WTC11 (cell line): ENCODE measurements at regions not wholly inside any gene's neighbourhood (a gene's known extent, or its start where the extent isn't known, plus 50 kb on each side); places are given as distances from the start of the nearest gene placed in this dataset.

Source experiments
- ATAC-seq: fragments of 200-7000 bp; cut with Tn5 transposase; 2 replicates; pipeline ENCODE4 v1.10.0; 2021; ENCODE audit warnings: mild to moderate bottlenecking, moderate library complexity
- CTCF ChIA-PET: fragments of 300-600 bp; sonication (Branson Sonifier 250); formaldehyde crosslinking; loops from one replicate; lab custom pipeline; 2021; ENCODE audit warnings: antibody characterized with exemption; lab: Charles Lee
- POLR2A ChIA-PET: fragments of 350-600 bp; sonication (Branson Sonifier 250); formaldehyde crosslinking; loops from one replicate; lab custom pipeline; 2021; ENCODE audit warnings: antibody characterized with exemption; lab: Charles Lee
- DNase-seq: peaks from one replicate; pipeline ENCODE4 v3.0.0; 2021; ENCODE audit warnings: low spot score
- H3K27ac Mint-ChIP-seq: 2 replicates; pipeline ENCODE4 v1.8.0; 2021; ENCODE audit warnings: mixed read lengths
- H3K27me3 Mint-ChIP-seq: 2 replicates; pipeline ENCODE4 v1.8.0; 2021; ENCODE audit warnings: low read depth, mild to moderate bottlenecking, moderate library complexity, mixed read lengths
- H3K36me3 Mint-ChIP-seq: 2 replicates; pipeline ENCODE4 v1.8.0; 2021; ENCODE audit warnings: mixed read lengths
- H3K4me1 Mint-ChIP-seq: 2 replicates; pipeline ENCODE4 v1.8.0; 2022; ENCODE audit warnings: mixed read lengths
- H3K4me3 Mint-ChIP-seq: 2 replicates; pipeline ENCODE4 v1.8.0; 2021; ENCODE audit warnings: mild to moderate bottlenecking, moderate library complexity, mixed read lengths
- H3K9me3 Mint-ChIP-seq: 2 replicates; pipeline ENCODE4 v1.8.0; 2021; ENCODE audit warnings: mixed read lengths
- AFF4 ChIP-seq: sonication (generic); formaldehyde crosslinking; IDR thresholded peaks from 2 replicates; pipeline ENCODE4 v1.8.1; 2023; ENCODE audit warnings: mild to moderate bottlenecking, missing genetic modification reagents, borderline replicate concordance
- CBFB ChIP-seq: sonication (generic); formaldehyde crosslinking; IDR thresholded peaks from 2 replicates; pipeline ENCODE4 v1.8.1; 2022; ENCODE audit warnings: mild to moderate bottlenecking, low read depth, missing genetic modification reagents
- CREB1 ChIP-seq: sonication (generic); formaldehyde crosslinking; IDR thresholded peaks from 2 replicates; pipeline ENCODE4 v1.8.0; 2023; ENCODE audit warnings: mild to moderate bottlenecking, missing genetic modification reagents
- E2F5 ChIP-seq: sonication (generic); formaldehyde crosslinking; IDR thresholded peaks from 2 replicates; pipeline ENCODE4 v1.8.1; 2022; ENCODE audit warnings: mild to moderate bottlenecking, moderate library complexity, missing genetic modification reagents
- ELF4 ChIP-seq: sonication (generic); formaldehyde crosslinking; IDR thresholded peaks from 2 replicates; pipeline ENCODE4 v1.8.1; 2022; ENCODE audit warnings: low read depth, mild to moderate bottlenecking, moderate library complexity, missing genetic modification reagents
- HMGA2 ChIP-seq: fragments of 250-450 bp; sonication (Bioruptor Pico); IDR thresholded peaks from 2 replicates; pipeline ENCODE4 v1.4.0; 2021; ENCODE audit warnings: mild to moderate bottlenecking, moderate library complexity
- HMGXB4 ChIP-seq: sonication (generic); formaldehyde crosslinking; IDR thresholded peaks from 2 replicates; pipeline ENCODE4 v1.8.1; 2023; ENCODE audit warnings: mild to moderate bottlenecking, moderate library complexity, missing genetic modification reagents
- MYBL2 ChIP-seq: sonication (generic); formaldehyde crosslinking; IDR thresholded peaks from 2 replicates; pipeline ENCODE4 v1.8.1; 2023; ENCODE audit warnings: mild to moderate bottlenecking, moderate library complexity, missing genetic modification reagents
- NR3C1 ChIP-seq: sonication (generic); formaldehyde crosslinking; conservative IDR thresholded peaks from 2 replicates; pipeline ENCODE4 v1.8.1; 2023; ENCODE audit warnings: low read depth, mild to moderate bottlenecking, missing genetic modification reagents
- RELA ChIP-seq: sonication (generic); formaldehyde crosslinking; IDR thresholded peaks from 2 replicates; pipeline ENCODE4 v1.8.1; 2022; ENCODE audit warnings: missing genetic modification reagents, mild to moderate bottlenecking, borderline replicate concordance
- SMAD4 ChIP-seq: sonication (generic); formaldehyde crosslinking; IDR thresholded peaks from 2 replicates; pipeline ENCODE4 v1.8.0; 2022; ENCODE audit warnings: mild to moderate bottlenecking, missing genetic modification reagents
- ZBTB21 ChIP-seq: sonication (generic); formaldehyde crosslinking; IDR thresholded peaks from 2 replicates; pipeline ENCODE4 v1.8.1; 2023; ENCODE audit warnings: mild to moderate bottlenecking, missing genetic modification reagents, borderline replicate concordance
- ZBTB43 ChIP-seq: sonication (generic); formaldehyde crosslinking; IDR thresholded peaks from 2 replicates; pipeline ENCODE4 v1.8.1; 2023; ENCODE audit warnings: mild to moderate bottlenecking, missing genetic modification reagents
- ZNF425 ChIP-seq: fragments of 250-450 bp; sonication (Bioruptor Pico); conservative IDR thresholded peaks from 2 replicates; pipeline ENCODE4 v1.9.0; 2021; ENCODE audit warnings: mild to moderate bottlenecking
- ZSCAN18 ChIP-seq: fragments of 250-450 bp; sonication (Bioruptor Pico); IDR thresholded peaks from 2 replicates; pipeline ENCODE4 v2.1.2; 2022; ENCODE audit warnings: mild to moderate bottlenecking, moderate library complexity
- TF ChIP-seq, protein P1 (sequence below): sonication (generic); formaldehyde crosslinking; conservative IDR thresholded peaks from 2 replicates; pipeline ENCODE4 v1.8.1; 2022; ENCODE audit warnings: mild to moderate bottlenecking, missing genetic modification reagents
- TF ChIP-seq, protein P2 (sequence below): sonication (generic); formaldehyde crosslinking; IDR thresholded peaks from 2 replicates; pipeline ENCODE4 v1.8.1; 2023; ENCODE audit warnings: mild to moderate bottlenecking, missing genetic modification reagents, moderate library complexity

DNA sequence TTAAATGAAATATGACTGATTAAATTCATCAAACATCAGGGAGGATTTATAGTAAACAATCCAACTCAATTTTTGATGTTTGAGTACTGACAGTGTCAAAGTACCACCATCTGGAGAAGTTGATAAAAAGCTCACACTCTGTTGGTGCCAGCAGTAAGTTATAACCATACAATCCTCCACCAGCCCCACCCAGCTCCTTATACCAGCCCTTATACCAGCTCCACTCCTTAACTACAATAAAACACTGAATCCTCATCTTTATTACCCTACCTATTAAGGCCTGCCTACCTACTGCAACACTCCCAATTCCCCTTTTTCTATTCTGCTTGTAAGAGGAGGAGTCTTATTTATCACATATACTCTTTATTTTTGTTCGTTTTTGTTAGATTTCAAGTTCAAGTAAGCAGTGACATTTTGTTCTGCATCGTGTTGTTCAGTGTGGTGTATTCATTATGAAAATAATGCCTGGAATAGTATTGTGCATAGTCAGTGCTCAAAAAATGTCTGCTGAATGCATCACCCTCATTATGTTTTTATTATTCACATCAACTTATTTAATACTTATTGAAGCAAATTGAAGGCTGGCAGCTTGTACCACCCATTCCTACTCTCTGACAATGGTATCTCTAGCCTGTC lies 954.7 kb upstream of the ADGRB3 start:
- TF ChIP-seq HMGXB4 (CRISPR knock-in tag) = no peak
- TF ChIP-seq SMAD4 = no peak
- TF ChIP-seq ZNF425 (CRISPR knock-in tag) = no peak
- no peak for TF ChIP-seq ZBTB43 (CRISPR knock-in tag)
- TF ChIP-seq NR3C1 (CRISPR knock-in tag) = no peak
- TF ChIP-seq AFF4 (CRISPR knock-in tag) = no peak
- TF ChIP-seq CBFB (CRISPR knock-in tag) = no peak
- TF ChIP-seq RELA (CRISPR knock-in tag) = no peak
- TF ChIP-seq HMGA2 (CRISPR knock-in tag) = no peak
- no peak for TF ChIP-seq ELF4
- TF ChIP-seq E2F5 (CRISPR knock-in tag) = no peak
- TF ChIP-seq CREB1 (CRISPR knock-in tag) = no peak
- TF ChIP-seq, protein P1, sequence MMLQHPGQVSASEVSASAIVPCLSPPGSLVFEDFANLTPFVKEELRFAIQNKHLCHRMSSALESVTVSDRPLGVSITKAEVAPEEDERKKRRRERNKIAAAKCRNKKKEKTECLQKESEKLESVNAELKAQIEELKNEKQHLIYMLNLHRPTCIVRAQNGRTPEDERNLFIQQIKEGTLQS (CRISPR knock-in tag) = no peak
- TF ChIP-seq, protein P2, sequence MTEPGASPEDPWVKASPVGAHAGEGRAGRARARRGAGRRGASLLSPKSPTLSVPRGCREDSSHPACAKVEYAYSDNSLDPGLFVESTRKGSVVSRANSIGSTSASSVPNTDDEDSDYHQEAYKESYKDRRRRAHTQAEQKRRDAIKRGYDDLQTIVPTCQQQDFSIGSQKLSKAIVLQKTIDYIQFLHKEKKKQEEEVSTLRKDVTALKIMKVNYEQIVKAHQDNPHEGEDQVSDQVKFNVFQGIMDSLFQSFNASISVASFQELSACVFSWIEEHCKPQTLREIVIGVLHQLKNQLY (CRISPR knock-in tag) = no peak
- no peak for TF ChIP-seq ZSCAN18 (CRISPR knock-in tag)
- no peak for TF ChIP-seq MYBL2 (CRISPR knock-in tag)
- TF ChIP-seq ZBTB21 = no peak

More for the DNA sequence above, 954.7 kb upstream of the ADGRB3 start:
- Mint-ChIP-seq H3K27ac (no peak overlapping the region), H3K4me1 (no peaks in the 10 kb centered on the region), H3K36me3 (peaks cover 3% of the 10 kb centered on the region), H3K27me3 (no peaks in the 10 kb centered on the region; the same call in 1 of the 2 replicates), H3K4me3 (no peak overlapping the region), H3K9me3 (peaks cover 17% of the 10 kb centered on the region)
- DNase-seq (no peak), ATAC-seq (no peak)
- POLR2A ChIA-PET = no interaction called here
- CTCF ChIA-PET = no interaction called here
